Brain microvascular endothelial cell (primary cell): ENCODE measurements at regions not wholly inside any gene's neighbourhood (a gene's known extent, or its start where the extent isn't known, plus 50 kb on each side); places are given as distances from the start of the nearest gene placed in this dataset.

Source experiments
- DNase-seq: peaks from one replicate; pipeline ENCODE4 v3.0.0-alpha.2; 2020
- H3K27ac ChIP-seq: fragments of 250-450 bp; sonication (Bioruptor Pico); 2 replicates; pipeline ENCODE4 v1.5.1; 2020; ENCODE audit warnings: mild to moderate bottlenecking, moderate library complexity
- H3K27me3 ChIP-seq: fragments of 250-450 bp; sonication (Bioruptor Pico); replicated peaks from 2 replicates; pipeline ENCODE4 v1.5.1; 2020; ENCODE audit warnings: mild to moderate bottlenecking
- H3K36me3 ChIP-seq: fragments of 250-450 bp; sonication (Bioruptor Pico); replicated peaks from 2 replicates; pipeline ENCODE4 v1.5.1; 2020; ENCODE audit warnings: mild to moderate bottlenecking
- H3K4me3 ChIP-seq: 2 replicates; pipeline ENCODE4 v1.5.1; 2011; ENCODE audit warnings: low read depth, mild to moderate bottlenecking, control low read depth, low read length, moderate library complexity
- in situ Hi-C: cut with HindIII; loops from 2 replicates; pipeline ENCODE4 v1.10.0; 2017; ENCODE audit warnings: low sequenced_read_pairs, low pct_ligation_motif_present
- TF ChIP-seq, protein P1 (sequence below): IDR thresholded peaks from 2 replicates; pipeline ENCODE4 v1.5.1; 2011; ENCODE audit warnings: low read depth, mild to moderate bottlenecking, moderate library complexity, low read length, control low read depth, inconsistent platforms; ENCODE audit errors: missing control alignments

- Histone ChIP-seq H3K27ac (no peak overlapping the region), H3K27me3 (no peaks in the 10 kb centered on the region), H3K4me3 (no peak overlapping the region), H3K36me3 (no peaks in the 10 kb centered on the region)
- in situ Hi-C loops = no loop called here
- TF ChIP-seq, protein P1, sequence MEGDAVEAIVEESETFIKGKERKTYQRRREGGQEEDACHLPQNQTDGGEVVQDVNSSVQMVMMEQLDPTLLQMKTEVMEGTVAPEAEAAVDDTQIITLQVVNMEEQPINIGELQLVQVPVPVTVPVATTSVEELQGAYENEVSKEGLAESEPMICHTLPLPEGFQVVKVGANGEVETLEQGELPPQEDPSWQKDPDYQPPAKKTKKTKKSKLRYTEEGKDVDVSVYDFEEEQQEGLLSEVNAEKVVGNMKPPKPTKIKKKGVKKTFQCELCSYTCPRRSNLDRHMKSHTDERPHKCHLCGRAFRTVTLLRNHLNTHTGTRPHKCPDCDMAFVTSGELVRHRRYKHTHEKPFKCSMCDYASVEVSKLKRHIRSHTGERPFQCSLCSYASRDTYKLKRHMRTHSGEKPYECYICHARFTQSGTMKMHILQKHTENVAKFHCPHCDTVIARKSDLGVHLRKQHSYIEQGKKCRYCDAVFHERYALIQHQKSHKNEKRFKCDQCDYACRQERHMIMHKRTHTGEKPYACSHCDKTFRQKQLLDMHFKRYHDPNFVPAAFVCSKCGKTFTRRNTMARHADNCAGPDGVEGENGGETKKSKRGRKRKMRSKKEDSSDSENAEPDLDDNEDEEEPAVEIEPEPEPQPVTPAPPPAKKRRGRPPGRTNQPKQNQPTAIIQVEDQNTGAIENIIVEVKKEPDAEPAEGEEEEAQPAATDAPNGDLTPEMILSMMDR = no peak
- no peak for DNase-seq
Observed at GRCh38 chr10:28928484-28928883, 251.2 kb downstream of the BAMBI start.

DNA sequence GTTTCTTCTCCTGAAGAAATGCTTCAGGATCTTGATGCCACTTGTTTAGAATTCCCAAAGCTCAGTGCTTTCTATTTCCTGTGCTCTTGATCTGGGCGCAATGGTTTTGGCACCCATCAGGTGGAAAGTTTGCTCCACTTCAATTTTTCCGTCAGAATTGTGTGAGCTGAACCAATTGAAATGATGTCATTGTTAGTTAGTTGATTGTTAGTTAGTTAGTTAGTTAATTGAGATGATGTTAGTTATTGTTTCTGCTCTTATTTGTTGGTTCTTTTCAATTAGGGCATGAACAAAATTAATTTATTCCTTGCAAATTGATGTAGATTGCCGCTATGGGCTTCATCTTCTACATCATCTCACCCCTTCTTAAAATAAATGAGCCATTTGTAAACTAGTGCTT is 252.6 kb downstream of the BAMBI start:
- Histone ChIP-seq H3K27me3 (no peaks in the 10 kb centered on the region), H3K4me3 (no peak overlapping the region), H3K36me3 (no peaks in the 10 kb centered on the region), H3K27ac (no peak overlapping the region)
- in situ Hi-C loops = no loop called here
- no peak for DNase-seq
- TF ChIP-seq, protein P1 = no peak

DNA sequence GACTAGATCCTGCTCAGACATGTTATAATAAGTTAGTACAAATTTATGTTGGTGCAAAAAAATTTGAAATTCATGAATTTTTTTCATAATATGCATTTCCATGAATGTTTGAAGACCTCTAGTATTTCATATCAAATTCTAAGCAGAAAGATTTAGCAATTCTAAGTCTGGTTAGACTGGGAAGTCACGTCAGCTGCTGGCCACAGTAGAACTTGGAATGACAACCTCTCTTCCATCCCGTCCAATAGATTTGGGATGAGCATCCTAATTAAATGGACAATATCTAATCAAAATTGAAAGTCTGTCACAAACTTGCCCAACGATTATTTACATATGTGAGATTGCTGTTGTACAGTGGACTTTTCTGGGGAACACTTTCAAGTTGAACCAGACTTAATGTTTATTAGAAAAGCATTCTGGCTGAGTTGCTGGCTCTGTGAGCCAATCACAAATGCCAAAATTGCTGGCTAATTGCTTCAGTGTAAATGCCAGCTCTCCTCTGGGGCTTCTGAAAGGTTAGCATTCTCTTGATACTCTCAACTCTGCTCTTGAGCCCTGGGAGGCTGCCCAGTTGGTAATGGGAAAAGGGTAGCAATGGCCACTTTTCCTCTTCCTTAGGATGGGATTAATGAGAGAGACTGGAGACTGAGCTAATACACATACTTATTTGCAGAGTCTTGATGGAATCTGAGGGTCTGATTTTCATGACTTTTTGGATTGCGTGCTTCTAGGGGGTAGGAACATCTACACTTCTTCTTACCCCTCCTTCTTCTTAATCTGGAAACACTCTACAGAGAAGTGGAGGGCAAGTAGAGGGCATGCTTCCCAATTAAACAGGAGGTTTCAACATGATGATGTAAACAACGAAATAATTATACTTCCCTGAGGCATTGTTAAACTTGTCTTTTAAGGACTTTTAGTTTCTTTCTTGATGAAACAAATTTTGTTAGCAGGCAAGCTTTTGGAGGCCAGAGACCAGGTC is 253.5 kb downstream of the BAMBI start:
- DNase-seq = no peak

GRCh38 chr10:28935061-28935460 is 257.7 kb downstream of the BAMBI start:
- no peaks in the 10 kb centered on the region for H3K27me3 ChIP-seq
- TF ChIP-seq, protein P1 = no peak
- no peak overlapping the region for H3K27ac ChIP-seq
- H3K36me3 ChIP-seq = no peaks in the 10 kb centered on the region
- DNase-seq = no peak
- no peak overlapping the region for H3K4me3 ChIP-seq
- in situ Hi-C loops = no loop called here

More for the DNA sequence above, 253.5 kb downstream of the BAMBI start:
- H3K36me3 ChIP-seq = no peaks in the 10 kb centered on the region
- in situ Hi-C loops = no loop called here
- H3K4me3 ChIP-seq = no peak overlapping the region
- TF ChIP-seq, protein P1 = no peak
- no peak overlapping the region for H3K27ac ChIP-seq
- H3K27me3 ChIP-seq = no peaks in the 10 kb centered on the region

DNA sequence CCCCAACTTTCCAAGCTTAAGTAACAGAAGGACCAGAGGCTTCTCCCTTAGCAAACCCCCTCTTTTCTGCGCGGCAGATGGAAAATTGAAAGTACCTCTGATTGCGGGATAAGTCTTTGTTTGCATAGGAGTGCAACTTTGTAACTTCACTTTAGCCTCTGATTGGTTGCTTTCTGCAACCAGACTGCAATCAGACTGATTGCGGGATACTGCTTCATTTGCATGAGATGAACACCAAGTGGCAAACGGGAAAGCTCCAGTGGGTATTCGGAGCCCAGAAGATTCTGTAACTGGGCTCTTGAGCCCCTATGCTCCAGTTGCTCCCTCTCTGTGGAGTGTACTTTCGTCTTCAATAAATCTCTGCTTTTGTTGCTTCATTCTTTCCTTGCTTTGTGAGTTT is 260.6 kb downstream of the BAMBI start:
- Histone ChIP-seq H3K36me3 (no peaks in the 10 kb centered on the region), H3K27ac (no peak overlapping the region), H3K4me3 (no peak overlapping the region), H3K27me3 (no peaks in the 10 kb centered on the region)
- TF ChIP-seq, protein P1 = no peak
- in situ Hi-C loops = no loop called here
- no peak for DNase-seq
